Activated CD4-positive, alpha-beta memory T cell treated with anti-CD3 and anti-CD28 coated beads for 36 hours (primary cell): ENCODE measurements at regions not wholly inside any gene's neighbourhood (a gene's known extent, or its start where the extent isn't known, plus 50 kb on each side); places are given as distances from the start of the nearest gene placed in this dataset.

Experiments used
- CTCF ChIA-PET: fragments of 350-600 bp; sonication (Branson Sonifier 250); formaldehyde crosslinking; loops from one replicate; lab custom pipeline; 2021; ENCODE audit warnings: antibody characterized with exemption, inconsistent platforms; lab: Charles Lee
- POLR2A ChIA-PET: fragments of 350-600 bp; sonication (Branson Sonifier 250); formaldehyde crosslinking; loops from one replicate; lab custom pipeline; 2021; ENCODE audit warnings: antibody characterized with exemption; lab: Charles Lee
- DNase-seq: peaks from one replicate; pipeline ENCODE4 v3.0.0-alpha.2; 2020
- H3K27ac Mint-ChIP-seq: one replicate; pipeline ENCODE4 v1.8.0; 2021; ENCODE audit warnings: mixed read lengths
- H3K27me3 Mint-ChIP-seq: one replicate; pipeline ENCODE4 v1.8.0; 2021; ENCODE audit warnings: mixed read lengths
- H3K36me3 Mint-ChIP-seq: one replicate; pipeline ENCODE4 v1.8.0; 2021; ENCODE audit warnings: mixed read lengths
- H3K4me1 Mint-ChIP-seq: one replicate; pipeline ENCODE4 v1.8.0; 2021; ENCODE audit warnings: low read depth, mixed read lengths
- H3K4me3 Mint-ChIP-seq: one replicate; pipeline ENCODE4 v1.8.0; 2021; ENCODE audit warnings: mild to moderate bottlenecking, mixed read lengths
- H3K9me3 Mint-ChIP-seq: one replicate; pipeline ENCODE4 v1.8.0; 2021; ENCODE audit warnings: mixed read lengths
- intact Hi-C: fragments of 100-400 bp; cut with micrococcal nuclease; formaldehyde crosslinking; loops from one replicate; pipeline ENCODE4 v1.15.1; 2023

GRCh38 chr18:60889442-60889841, 443.8 kb upstream of the CDH20 start:
- CTCF ChIA-PET, result no interaction called here
- Mint-ChIP-seq H3K9me3 (peaks cover 4% of the 10 kb centered on the region), H3K36me3 (no peaks in the 10 kb centered on the region), H3K4me3 (no peak overlapping the region), H3K27ac (no peak overlapping the region), H3K27me3 (no peaks in the 10 kb centered on the region), H3K4me1 (no peaks in the 10 kb centered on the region)
- DNase-seq, result no peak
- POLR2A ChIA-PET, result interaction anchor here (0.8 kb wide), 1 partner anchor 126 kb away, joined by 4 read pairs; no protein-coding TSS in a partner anchor
- intact Hi-C loops, result no loop called here

- DNase-seq, result no peak
- intact Hi-C loops, result no loop called here
- CTCF ChIA-PET, result no interaction called here
- H3K4me1 Mint-ChIP-seq, result no peaks in the 10 kb centered on the region
- peaks cover 4% of the 10 kb centered on the region for H3K9me3 Mint-ChIP-seq
- H3K27me3 Mint-ChIP-seq, result no peaks in the 10 kb centered on the region
- no peak overlapping the region for H3K4me3 Mint-ChIP-seq
- POLR2A ChIA-PET, result no interaction called here
- H3K27ac Mint-ChIP-seq, result no peak overlapping the region
- H3K36me3 Mint-ChIP-seq, result no peaks in the 10 kb centered on the region
Measured at GRCh38 chr18:60891936-60892335, 441.3 kb upstream of the CDH20 start.

GRCh38 chr18:60892441-60892840, 440.8 kb upstream of the CDH20 start:
- DNase-seq, result no peak
- ChIA-PET CTCF (no interaction called here), POLR2A (no interaction called here)
- Mint-ChIP-seq H3K27ac (no peak overlapping the region), H3K4me3 (no peak overlapping the region), H3K4me1 (no peaks in the 10 kb centered on the region), H3K9me3 (peaks cover 4% of the 10 kb centered on the region), H3K27me3 (no peaks in the 10 kb centered on the region), H3K36me3 (no peaks in the 10 kb centered on the region)
- intact Hi-C loops, result no loop called here

GRCh38 chr18:60892855-60893254, 440.4 kb upstream of the CDH20 start:
- CTCF ChIA-PET, result no interaction called here
- no peak overlapping the region for H3K4me3 Mint-ChIP-seq

GRCh38 chr18:60893355-60894097, 439.7 kb upstream of the CDH20 start:
- Mint-ChIP-seq H3K9me3 (peaks cover 4% of the 10 kb centered on the region), H3K4me1 (no peaks in the 10 kb centered on the region), H3K4me3 (no peak overlapping the region), H3K27ac (no peak overlapping the region), H3K27me3 (no peaks in the 10 kb centered on the region), H3K36me3 (no peaks in the 10 kb centered on the region)
- no peak for DNase-seq
- ChIA-PET POLR2A (no interaction called here), CTCF (no interaction called here)
- intact Hi-C loops, result no loop called here

More at GRCh38 chr18:60892855-60893254, 440.4 kb upstream of the CDH20 start:
- DNase-seq, result no peak
- Mint-ChIP-seq H3K36me3 (no peaks in the 10 kb centered on the region), H3K9me3 (peaks cover 4% of the 10 kb centered on the region), H3K4me1 (no peaks in the 10 kb centered on the region), H3K27me3 (no peaks in the 10 kb centered on the region), H3K27ac (no peak overlapping the region)
- POLR2A ChIA-PET, result no interaction called here
- intact Hi-C loops, result no loop called here

- Mint-ChIP-seq H3K27me3 (no peaks in the 10 kb centered on the region), H3K27ac (no peak overlapping the region), H3K36me3 (no peaks in the 10 kb centered on the region), H3K4me1 (no peaks in the 10 kb centered on the region), H3K9me3 (peaks cover 4% of the 10 kb centered on the region), H3K4me3 (no peak overlapping the region)
- intact Hi-C loops, result no loop called here
- DNase-seq, result no peak
- POLR2A ChIA-PET, result no interaction called here
- CTCF ChIA-PET, result no interaction called here
Measured at GRCh38 chr18:60894254-60894945, 438.8 kb upstream of the CDH20 start.

- DNase-seq, result no peak
- ChIA-PET CTCF (no interaction called here), POLR2A (no interaction called here)
- Mint-ChIP-seq H3K4me3 (no peak overlapping the region), H3K9me3 (peaks cover 3% of the 10 kb centered on the region), H3K36me3 (no peaks in the 10 kb centered on the region), H3K27ac (no peak overlapping the region), H3K4me1 (no peaks in the 10 kb centered on the region), H3K27me3 (no peaks in the 10 kb centered on the region)
- intact Hi-C loops, result no loop called here
Measured at GRCh38 chr18:60895181-60895580, 438.0 kb upstream of the CDH20 start.

- Mint-ChIP-seq H3K4me1 (no peaks in the 10 kb centered on the region), H3K36me3 (no peaks in the 10 kb centered on the region), H3K27ac (no peak overlapping the region), H3K4me3 (no peak overlapping the region), H3K9me3 (peaks cover 2% of the 10 kb centered on the region), H3K27me3 (no peaks in the 10 kb centered on the region)
- no peak for DNase-seq
- intact Hi-C loops, result no loop called here
- POLR2A ChIA-PET, result no interaction called here
- CTCF ChIA-PET, result no interaction called here
Measured at GRCh38 chr18:60898111-60898510, 435.1 kb upstream of the CDH20 start.

GRCh38 chr18:60905699-60906098, 427.5 kb upstream of the CDH20 start:
- Mint-ChIP-seq H3K27me3 (no peaks in the 10 kb centered on the region), H3K27ac (no peak overlapping the region), H3K9me3 (peaks cover 12% of the 10 kb centered on the region), H3K36me3 (no peaks in the 10 kb centered on the region), H3K4me3 (no peak overlapping the region), H3K4me1 (no peaks in the 10 kb centered on the region)
- intact Hi-C loops, result no loop called here
- no peak for DNase-seq
- POLR2A ChIA-PET, result no interaction called here
- CTCF ChIA-PET, result no interaction called here

GRCh38 chr18:60910534-60910933, 422.7 kb upstream of the CDH20 start:
- H3K27me3 Mint-ChIP-seq, result no peaks in the 10 kb centered on the region
- DNase-seq, result no peak
- H3K27ac Mint-ChIP-seq, result no peak overlapping the region
- H3K36me3 Mint-ChIP-seq, result no peaks in the 10 kb centered on the region
- ChIA-PET POLR2A (no interaction called here), CTCF (no interaction called here)
- no peak overlapping the region for H3K4me3 Mint-ChIP-seq
- no peaks in the 10 kb centered on the region for H3K4me1 Mint-ChIP-seq
- peaks cover 6% of the 10 kb centered on the region for H3K9me3 Mint-ChIP-seq
- intact Hi-C loops, result loop anchor here (10.0 kb wide), 1 partner anchor 96 kb away; no protein-coding TSS in a partner anchor

GRCh38 chr18:60911504-60911903, 421.7 kb upstream of the CDH20 start:
- ChIA-PET POLR2A (no interaction called here), CTCF (no interaction called here)
- H3K27me3 Mint-ChIP-seq, result no peaks in the 10 kb centered on the region
- H3K4me1 Mint-ChIP-seq, result no peaks in the 10 kb centered on the region
- no peak for DNase-seq
- H3K36me3 Mint-ChIP-seq, result no peaks in the 10 kb centered on the region
- H3K9me3 Mint-ChIP-seq, result no peaks in the 10 kb centered on the region
- intact Hi-C loops, result loop anchor here (10.0 kb wide), 1 partner anchor 97 kb away; no protein-coding TSS in a partner anchor
- H3K4me3 Mint-ChIP-seq, result no peak overlapping the region
- H3K27ac Mint-ChIP-seq, result no peak overlapping the region

- Mint-ChIP-seq H3K4me3 (no peak overlapping the region), H3K27ac (no peak overlapping the region), H3K9me3 (peaks cover 3% of the 10 kb centered on the region), H3K27me3 (no peaks in the 10 kb centered on the region), H3K36me3 (no peaks in the 10 kb centered on the region), H3K4me1 (no peaks in the 10 kb centered on the region)
- ChIA-PET CTCF (no interaction called here), POLR2A (no interaction called here)
- intact Hi-C loops, result loop anchor here (10.0 kb wide), 1 partner anchor 100 kb away; no protein-coding TSS in a partner anchor
- DNase-seq, result no peak
Measured at GRCh38 chr18:60915160-60915559, 418.1 kb upstream of the CDH20 start.
